T-helper 17 cell (primary cell): ENCODE measurements at regions not wholly inside any gene's neighbourhood (a gene's known extent, or its start where the extent isn't known, plus 50 kb on each side); places are given as distances from the start of the nearest gene placed in this dataset.
"Not testable (repeated sequence)": the region's sequence is repeated elsewhere in the genome, so short reads cannot be mapped to it uniquely, and the experiment has no call there.

Experiments
- ATAC-seq: fragments of 150-1000 bp; cut with Tn5 transposase; 2 replicates; pipeline ENCODE4 v1.10.0; 2021; ENCODE audit warnings: mild to moderate bottlenecking, moderate library complexity
- DNase-seq, 3 donors: peaks; one replicate each; pipeline versions ENCODE4 v3.0.0 to v3.0.0-alpha.2; 2020 to 2021
- H3K9me3 ChIP-seq: one replicate; pipeline ENCODE4 v1.7.0; 2013; ENCODE audit warnings: low read length, mild to moderate bottlenecking; ENCODE audit not compliant: control insufficient read depth, poor library complexity, severe bottlenecking
- H3K27ac Mint-ChIP-seq: one replicate; pipeline ENCODE4 v1.8.0; 2022; ENCODE audit warnings: mild to moderate bottlenecking, moderate library complexity, mixed read lengths
- H3K27me3 Mint-ChIP-seq: one replicate; pipeline ENCODE4 v1.8.0; 2022; ENCODE audit warnings: mixed read lengths
- H3K36me3 Mint-ChIP-seq: one replicate; pipeline ENCODE4 v1.8.0; 2022; ENCODE audit warnings: low read depth, mixed read lengths
- H3K4me1 Mint-ChIP-seq: one replicate; pipeline ENCODE4 v1.8.0; 2022; ENCODE audit warnings: mild to moderate bottlenecking, mixed read lengths
- H3K4me3 Mint-ChIP-seq: one replicate; pipeline ENCODE4 v1.8.0; 2022; ENCODE audit warnings: mild to moderate bottlenecking, moderate library complexity, mixed read lengths

GRCh38 chrX:82745725-82746124, 762.4 kb upstream of the POU3F4 start:
- not testable (repeated sequence) for DNase-seq, H3K27ac Mint-ChIP-seq

GRCh38 chrX:82748906-82749505, 759.1 kb upstream of the POU3F4 start:
- no peaks in the 10 kb centered on the region for H3K36me3 Mint-ChIP-seq
- H3K4me1 Mint-ChIP-seq = no peaks in the 10 kb centered on the region
- H3K4me3 Mint-ChIP-seq = no peak overlapping the region
- H3K27ac Mint-ChIP-seq = no peak overlapping the region
- DNase-seq = no peak
- H3K9me3 ChIP-seq = no peaks in the 10 kb centered on the region
- H3K27me3 Mint-ChIP-seq = no peaks in the 10 kb centered on the region
- no peak for ATAC-seq

More at GRCh38 chrX:82745725-82746124, 762.4 kb upstream of the POU3F4 start:
- H3K4me1 Mint-ChIP-seq, H3K4me3 Mint-ChIP-seq, H3K36me3 Mint-ChIP-seq, H3K27me3 Mint-ChIP-seq, H3K9me3 ChIP-seq, ATAC-seq: not testable (repeated sequence)

- H3K9me3 ChIP-seq = no peaks in the 10 kb centered on the region
- H3K36me3 Mint-ChIP-seq = no peaks in the 10 kb centered on the region
- peak overlapping the region; percentile 7 for H3K4me3 Mint-ChIP-seq
- no peak for DNase-seq
- no peaks in the 10 kb centered on the region for H3K27me3 Mint-ChIP-seq
- no peaks in the 10 kb centered on the region for H3K4me1 Mint-ChIP-seq
- ATAC-seq = no peak
- H3K27ac Mint-ChIP-seq = no peak overlapping the region
Observed at GRCh38 chrX:82756272-82756671, 751.8 kb upstream of the POU3F4 start.

- Mint-ChIP-seq H3K4me3 (no peak overlapping the region), H3K36me3 (no peaks in the 10 kb centered on the region), H3K27me3 (no peaks in the 10 kb centered on the region), H3K27ac (no peak overlapping the region), H3K4me1 (no peaks in the 10 kb centered on the region)
- no peaks in the 10 kb centered on the region for H3K9me3 ChIP-seq
- no peak for DNase-seq
- no peak for ATAC-seq
Observed at GRCh38 chrX:82757614-82758013, 750.5 kb upstream of the POU3F4 start.

- H3K36me3 Mint-ChIP-seq = no peaks in the 10 kb centered on the region
- DNase-seq = no peak
- H3K27ac Mint-ChIP-seq = no peak overlapping the region
- H3K4me3 Mint-ChIP-seq = no peak overlapping the region
- no peaks in the 10 kb centered on the region for H3K4me1 Mint-ChIP-seq
- ATAC-seq = no peak
- no peaks in the 10 kb centered on the region for H3K27me3 Mint-ChIP-seq
- no peaks in the 10 kb centered on the region for H3K9me3 ChIP-seq
Observed at GRCh38 chrX:82764521-82764920, 743.6 kb upstream of the POU3F4 start.

GRCh38 chrX:82765811-82766210, 742.3 kb upstream of the POU3F4 start:
- H3K4me3 Mint-ChIP-seq = no peak overlapping the region
- DNase-seq (no peak), ATAC-seq (no peak)
- H3K27ac Mint-ChIP-seq = no peak overlapping the region
- H3K4me1 Mint-ChIP-seq = no peaks in the 10 kb centered on the region
- H3K9me3 ChIP-seq = no peaks in the 10 kb centered on the region
- no peaks in the 10 kb centered on the region for H3K36me3 Mint-ChIP-seq
- H3K27me3 Mint-ChIP-seq = no peaks in the 10 kb centered on the region

GRCh38 chrX:82775426-82775825, 732.7 kb upstream of the POU3F4 start:
- H3K4me1 Mint-ChIP-seq = no peaks in the 10 kb centered on the region
- no peak overlapping the region for H3K27ac Mint-ChIP-seq
- no peak for ATAC-seq

GRCh38 chrX:82782014-82782413, 726.1 kb upstream of the POU3F4 start:
- DNase-seq = no peak
- Mint-ChIP-seq H3K27ac (no peak overlapping the region), H3K27me3 (no peaks in the 10 kb centered on the region), H3K36me3 (no peaks in the 10 kb centered on the region), H3K4me3 (no peak overlapping the region), H3K4me1 (no peaks in the 10 kb centered on the region)
- H3K9me3 ChIP-seq = no peaks in the 10 kb centered on the region
- ATAC-seq = no peak

More at GRCh38 chrX:82775426-82775825, 732.7 kb upstream of the POU3F4 start:
- DNase-seq = no peak
- Mint-ChIP-seq H3K4me3 (no peak overlapping the region), H3K36me3 (no peaks in the 10 kb centered on the region), H3K27me3 (no peaks in the 10 kb centered on the region)
- H3K9me3 ChIP-seq = no peaks in the 10 kb centered on the region

GRCh38 chrX:82812902-82813301, 695.2 kb upstream of the POU3F4 start:
- H3K27ac Mint-ChIP-seq, H3K4me1 Mint-ChIP-seq, H3K4me3 Mint-ChIP-seq, H3K27me3 Mint-ChIP-seq, ATAC-seq, H3K9me3 ChIP-seq, DNase-seq, H3K36me3 Mint-ChIP-seq: not testable (repeated sequence)

- Mint-ChIP-seq H3K36me3 (no peaks in the 10 kb centered on the region), H3K4me1 (no peaks in the 10 kb centered on the region)
- ATAC-seq = no peak
Observed at GRCh38 chrX:82813671-82814078, 694.4 kb upstream of the POU3F4 start.

GRCh38 chrX:82816001-82816400, 692.1 kb upstream of the POU3F4 start:
- H3K4me3 Mint-ChIP-seq = no peak overlapping the region
- no peaks in the 10 kb centered on the region for H3K27me3 Mint-ChIP-seq
- H3K36me3 Mint-ChIP-seq = no peaks in the 10 kb centered on the region
- no peaks in the 10 kb centered on the region for H3K4me1 Mint-ChIP-seq
- DNase-seq = no peak
- H3K27ac Mint-ChIP-seq = no peak overlapping the region
- no peak for ATAC-seq
- no peaks in the 10 kb centered on the region for H3K9me3 ChIP-seq

More at GRCh38 chrX:82813671-82814078, 694.4 kb upstream of the POU3F4 start:
- H3K9me3 ChIP-seq = no peaks in the 10 kb centered on the region
- DNase-seq = no peak
- Mint-ChIP-seq H3K27me3 (no peaks in the 10 kb centered on the region), H3K27ac (no peak overlapping the region), H3K4me3 (no peak overlapping the region)

- H3K4me1 Mint-ChIP-seq = no peaks in the 10 kb centered on the region
- H3K9me3 ChIP-seq = no peaks in the 10 kb centered on the region
- no peaks in the 10 kb centered on the region for H3K27me3 Mint-ChIP-seq
- no peaks in the 10 kb centered on the region for H3K36me3 Mint-ChIP-seq
- no peak overlapping the region for H3K4me3 Mint-ChIP-seq
- DNase-seq (no peak), ATAC-seq (no peak)
- no peak overlapping the region for H3K27ac Mint-ChIP-seq
Observed at GRCh38 chrX:82816562-82816961, 691.5 kb upstream of the POU3F4 start.

- H3K27ac Mint-ChIP-seq = no peak overlapping the region
- H3K36me3 Mint-ChIP-seq = no peaks in the 10 kb centered on the region
- H3K4me3 Mint-ChIP-seq = no peak overlapping the region
- no peak for ATAC-seq
- no peaks in the 10 kb centered on the region for H3K4me1 Mint-ChIP-seq
- DNase-seq = no peak
- H3K27me3 Mint-ChIP-seq = no peaks in the 10 kb centered on the region
- H3K9me3 ChIP-seq = no peaks in the 10 kb centered on the region
Observed at GRCh38 chrX:82842286-82842685, 665.8 kb upstream of the POU3F4 start.

GRCh38 chrX:82848111-82848510, 660.0 kb upstream of the POU3F4 start:
- H3K36me3 Mint-ChIP-seq = no peaks in the 10 kb centered on the region
- no peak overlapping the region for H3K4me3 Mint-ChIP-seq
- no peak for DNase-seq
- H3K4me1 Mint-ChIP-seq = no peaks in the 10 kb centered on the region
- ATAC-seq = no peak
- no peaks in the 10 kb centered on the region for H3K9me3 ChIP-seq
- no peaks in the 10 kb centered on the region for H3K27me3 Mint-ChIP-seq
- H3K27ac Mint-ChIP-seq = no peak overlapping the region
